ENCODE measurements at regions not wholly inside any gene's neighbourhood (a gene's known extent, or its start where the extent isn't known, plus 50 kb on each side); places are given as distances from the start of the nearest gene placed in this dataset.

DNA sequence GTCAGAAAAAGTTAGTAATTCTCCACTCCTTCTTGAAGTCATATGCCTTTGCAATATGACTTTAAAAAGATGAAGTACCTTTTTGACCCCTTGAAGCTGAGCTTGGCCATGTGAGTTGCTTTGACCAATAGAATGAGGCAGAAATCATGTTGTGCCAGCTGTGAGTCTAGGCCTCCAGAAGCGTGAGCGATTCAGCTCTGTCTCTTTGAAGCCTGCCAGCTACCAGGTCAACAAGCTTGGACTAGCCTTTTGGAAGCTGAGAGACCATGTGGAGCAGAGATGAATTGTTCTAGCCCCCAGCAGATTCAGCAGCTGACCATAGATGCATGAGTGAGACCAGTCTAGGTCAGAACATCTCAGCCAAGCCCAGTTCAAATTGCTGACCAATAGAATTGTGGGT is 69.8 kb upstream of the EOMES start:
- TF ChIP-seq POLR2A (IDR thresholded peaks at IDR 0.05) (no peak), CTCF (IDR thresholded peaks at IDR 0.05) (no peak), POLR2AphosphoS5 (IDR thresholded peaks at IDR 0.05) (no peak)

Data from breast epithelium (tissue), 3 donors.